GM18858 (cell line): ENCODE measurements at regions not wholly inside any gene's neighbourhood (a gene's known extent, or its start where the extent isn't known, plus 50 kb on each side); places are given as distances from the start of the nearest gene placed in this dataset.
"Not testable (repeated sequence)": the region's sequence is repeated elsewhere in the genome, so short reads cannot be mapped to it uniquely, and the experiment has no call there.

Experiments used
- ATAC-seq: cut with Tn5 transposase; IDR thresholded peaks from one replicate; pipeline ENCODE4 v1.9.1; 2021; ENCODE audit not compliant: unreplicated experiment

DNA sequence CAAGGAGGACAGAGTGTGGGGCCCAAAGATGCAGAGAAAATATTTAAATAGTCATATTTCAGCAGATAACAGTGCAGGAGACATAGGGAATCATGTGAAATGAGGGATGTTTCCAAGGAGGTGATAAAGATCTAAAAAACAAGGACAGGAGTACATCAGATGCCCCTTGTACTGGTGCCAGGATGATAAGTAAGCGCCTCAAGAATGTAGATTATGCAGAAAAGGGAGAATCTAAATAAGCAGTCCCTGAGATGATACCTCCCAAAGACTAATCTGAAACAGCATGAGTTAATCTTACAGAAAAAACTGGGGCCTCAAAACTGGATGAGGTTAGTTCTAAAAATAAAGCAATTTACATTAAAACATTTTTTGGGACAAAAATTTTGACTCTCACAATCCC lies 136.1 kb upstream of the WDFY3 start:
- ATAC-seq = no peak

DNA sequence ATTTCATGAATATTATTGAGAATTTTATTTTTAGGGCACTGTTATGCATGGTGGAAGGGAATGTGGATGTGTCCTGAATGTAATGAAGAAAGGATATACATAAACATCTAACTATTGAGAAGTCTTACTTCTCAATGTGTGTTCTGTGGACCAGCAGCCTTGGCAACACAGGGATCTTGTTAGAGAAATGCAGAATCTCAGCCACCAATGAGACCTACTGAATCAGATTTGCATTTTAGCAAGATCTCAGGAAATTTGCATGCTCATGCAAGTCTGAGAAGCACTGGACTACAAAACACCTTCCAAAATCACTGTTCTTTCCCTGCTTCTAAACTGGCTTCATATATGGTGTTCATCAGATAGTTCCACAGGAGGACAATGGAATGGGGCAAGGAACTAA lies 139.7 kb upstream of the WDFY3 start:
- ATAC-seq = no peak

DNA sequence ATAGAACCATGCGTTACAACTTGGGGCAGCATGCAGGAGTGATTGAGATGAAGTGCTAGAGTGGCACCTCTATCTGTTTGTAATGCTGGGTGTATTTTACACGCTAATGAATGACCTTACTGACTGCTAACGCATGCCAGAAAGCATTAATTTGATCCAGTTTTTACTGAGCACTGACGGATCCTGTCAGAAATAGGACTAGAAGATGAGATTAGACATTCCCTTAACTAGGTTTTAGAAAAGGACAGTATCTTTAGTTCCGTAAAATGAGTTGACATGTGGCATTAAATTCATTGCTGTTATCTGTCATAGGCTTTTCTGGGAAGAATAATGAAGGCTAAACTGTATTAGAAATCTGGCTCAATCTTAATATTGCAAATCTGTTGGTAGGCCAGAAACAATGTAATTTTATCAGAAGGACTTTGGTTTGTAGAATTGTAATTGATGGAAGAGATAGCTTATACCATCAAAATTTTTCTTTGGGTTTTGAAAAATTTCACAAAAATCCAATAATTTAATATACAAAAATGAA lies 140.4 kb upstream of the WDFY3 start:
- no peak for ATAC-seq

DNA sequence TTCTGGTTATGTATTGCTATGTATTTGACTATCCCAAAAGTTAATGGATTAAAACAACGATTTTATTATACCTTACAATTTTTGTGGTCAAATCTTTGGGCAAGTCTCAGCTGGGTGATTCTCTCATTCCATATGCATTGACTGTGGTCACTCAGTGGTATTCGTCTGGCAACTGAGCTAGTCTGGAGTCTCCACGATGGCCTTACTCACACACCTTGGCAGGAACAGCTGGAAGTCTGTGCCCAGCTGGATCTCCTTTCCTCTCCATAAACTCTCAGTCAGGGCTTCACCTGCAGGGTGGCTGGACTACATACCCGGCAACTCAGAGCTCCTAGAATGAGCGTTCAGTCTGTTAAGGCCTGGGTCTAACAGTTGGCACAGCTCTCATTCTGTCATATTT lies 141.1 kb upstream of the WDFY3 start:
- ATAC-seq = no peak

DNA sequence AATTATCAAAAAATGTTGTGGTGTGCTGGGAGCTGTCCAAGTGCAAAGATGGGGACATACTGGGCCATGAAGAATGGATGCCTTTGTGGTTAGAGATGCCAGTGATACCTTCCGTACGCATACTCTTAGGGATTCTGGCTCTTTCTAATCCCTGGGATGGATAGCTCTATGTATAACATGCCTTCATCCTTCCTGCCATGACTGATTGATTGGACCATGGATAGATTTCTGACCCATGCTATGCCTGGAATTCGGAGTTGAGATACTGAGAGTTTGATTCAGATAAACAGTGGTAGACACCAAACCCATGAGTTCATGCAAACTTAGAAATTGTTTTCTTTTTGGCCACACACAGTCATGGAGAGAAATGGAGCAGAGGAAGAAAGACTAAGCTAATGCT lies 147.2 kb upstream of the WDFY3 start:
- no peak for ATAC-seq

DNA sequence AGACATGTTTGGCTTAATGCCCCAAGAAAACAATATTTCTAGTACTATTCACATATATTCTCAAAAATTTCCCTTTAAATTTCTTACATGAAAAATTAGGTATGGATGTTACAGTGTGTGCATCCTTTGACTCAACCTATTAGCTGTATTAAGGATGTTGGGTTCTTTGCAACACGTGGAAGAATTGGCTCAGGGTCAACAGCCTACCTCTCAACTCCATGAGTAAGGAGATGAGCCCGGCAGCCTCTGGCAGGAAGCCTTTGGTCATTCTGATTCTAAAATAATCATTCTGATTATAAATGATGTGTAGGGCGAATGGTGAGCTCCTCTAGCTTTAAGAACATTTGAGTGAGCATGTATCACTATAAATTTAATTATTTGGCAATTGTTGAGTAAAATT lies 148.0 kb upstream of the WDFY3 start:
- ATAC-seq = no peak

DNA sequence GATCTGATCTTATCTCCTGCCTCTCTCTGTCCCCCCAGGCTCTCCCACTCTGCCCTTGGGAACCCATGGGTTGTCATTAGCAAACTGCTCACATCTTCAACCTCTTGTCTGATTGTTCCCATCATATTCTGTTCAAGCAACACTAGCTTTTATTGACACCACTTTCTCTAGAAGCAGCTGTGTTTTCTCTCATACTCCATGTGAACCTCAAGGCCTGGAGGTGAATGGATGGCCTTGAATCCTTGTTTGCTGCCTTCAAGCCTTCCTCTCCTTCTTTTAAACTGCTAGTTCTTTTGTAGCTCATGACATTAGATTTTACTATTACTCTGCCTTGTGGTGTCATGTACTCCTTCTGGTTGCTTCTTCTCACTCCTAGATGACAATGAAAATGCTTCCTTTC lies 149.5 kb upstream of the WDFY3 start:
- ATAC-seq = no peak

DNA sequence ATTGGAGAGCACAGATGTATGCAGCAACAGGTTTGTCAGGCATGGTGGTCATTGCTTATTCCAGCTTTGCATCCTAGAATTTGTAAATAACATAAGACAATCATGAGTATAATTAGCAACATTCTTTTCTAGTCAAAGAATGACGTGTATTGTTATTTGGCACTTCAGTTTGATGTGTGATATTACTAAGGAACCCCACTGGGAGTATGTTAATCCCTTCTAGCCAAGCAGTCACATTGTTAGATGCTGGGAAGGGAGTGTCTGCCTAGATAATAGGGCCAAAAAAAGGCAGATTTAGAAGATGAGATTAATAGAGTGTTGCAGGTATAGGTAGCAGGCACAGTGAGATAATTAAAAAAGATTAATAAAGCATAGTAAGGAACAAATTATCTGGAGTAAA lies 159.2 kb upstream of the WDFY3 start:
- ATAC-seq = no peak

DNA sequence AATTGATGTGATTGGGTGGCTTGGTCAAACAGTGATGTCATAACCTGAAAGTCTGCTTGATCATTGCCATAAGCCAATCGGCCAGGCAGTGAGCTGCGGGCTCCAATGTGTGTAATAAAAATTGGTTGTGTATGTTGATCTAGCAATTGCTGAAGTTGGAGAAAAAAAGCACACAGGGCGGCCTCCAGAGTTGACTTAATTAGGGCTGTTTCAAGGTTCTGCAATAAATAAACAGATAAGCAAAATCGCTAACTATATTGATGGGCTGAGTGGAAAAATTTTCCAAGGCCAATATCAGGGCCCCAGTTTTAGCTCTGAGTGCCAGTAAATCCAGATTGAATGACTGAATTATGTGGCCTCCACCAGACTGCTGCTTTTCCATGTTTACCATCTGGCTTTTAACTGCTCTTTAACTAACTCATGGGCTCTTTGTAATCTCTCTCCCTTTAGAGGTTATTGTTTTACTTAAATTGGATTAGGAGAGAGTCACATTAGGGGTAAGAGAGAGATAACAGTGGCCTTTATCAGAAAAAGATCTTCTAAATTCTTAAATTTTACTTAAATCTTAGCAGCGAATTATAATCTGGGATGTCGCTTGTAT lies 160.6 kb upstream of the WDFY3 start:
- ATAC-seq = no peak

DNA sequence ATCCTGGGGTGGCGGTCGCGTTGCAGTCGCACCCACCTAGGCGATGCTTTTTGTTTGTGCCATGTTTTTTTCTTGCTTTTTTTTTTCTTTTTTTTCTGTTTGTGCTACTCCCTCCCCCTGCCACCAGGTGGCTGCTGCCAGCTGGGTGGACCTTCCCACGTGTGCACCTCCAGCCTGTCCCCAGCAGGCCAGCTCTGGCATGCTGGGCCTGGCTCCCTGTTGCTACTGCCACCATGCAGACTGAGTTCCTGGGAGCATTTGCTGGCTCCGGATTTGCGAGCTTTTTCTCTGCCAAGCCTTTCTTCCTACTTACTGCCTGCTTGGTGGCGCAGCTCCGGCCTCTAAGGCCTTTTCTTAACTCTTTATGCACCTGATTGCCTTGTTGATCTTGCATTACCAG lies 161.2 kb upstream of the WDFY3 start:
- ATAC-seq = peak; percentile 93

DNA sequence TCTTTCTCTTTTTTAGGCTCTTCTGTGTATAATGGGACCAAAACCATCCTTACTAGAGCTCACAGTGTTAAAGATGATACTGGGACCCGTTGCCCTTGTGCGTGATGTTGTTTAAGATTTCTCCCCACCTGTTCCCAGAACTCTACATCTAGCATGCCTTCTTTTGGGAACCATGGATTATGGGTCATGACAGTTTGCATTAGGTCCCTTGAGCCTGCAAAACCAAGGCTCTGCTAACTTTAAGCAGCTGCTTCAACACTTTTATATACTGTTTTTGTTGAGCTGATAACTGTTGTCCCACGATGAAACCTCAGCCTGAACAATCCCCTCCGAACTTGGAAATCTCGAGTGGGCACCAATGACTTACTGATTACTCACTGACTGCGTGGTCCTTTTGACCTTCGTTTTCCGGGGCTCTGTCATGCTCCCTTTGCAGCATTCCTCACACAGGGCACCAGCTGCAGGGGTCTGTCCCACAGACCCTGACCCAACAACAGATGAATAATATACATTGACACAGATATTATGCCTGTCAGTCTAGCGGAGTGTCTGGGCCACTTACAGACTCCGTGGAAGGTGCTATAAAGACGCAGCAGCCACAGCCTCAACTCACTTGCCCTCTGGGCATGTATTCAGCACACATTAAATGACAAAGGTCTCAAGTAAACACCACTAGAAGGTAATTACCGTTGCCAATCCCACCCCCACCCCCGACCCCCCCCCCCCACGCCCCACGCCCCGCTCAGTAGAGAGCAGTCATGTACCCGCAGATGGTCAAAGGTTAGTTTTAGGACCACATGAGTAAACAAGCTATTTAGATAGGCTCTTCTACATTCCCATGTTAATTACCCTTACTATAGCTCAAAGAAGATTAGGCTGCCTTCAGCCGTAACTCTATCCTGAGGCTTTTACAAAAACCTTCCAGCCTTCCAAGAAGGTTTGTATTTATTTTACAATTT lies 162.0 kb upstream of the WDFY3 start:
- no peak for ATAC-seq

DNA sequence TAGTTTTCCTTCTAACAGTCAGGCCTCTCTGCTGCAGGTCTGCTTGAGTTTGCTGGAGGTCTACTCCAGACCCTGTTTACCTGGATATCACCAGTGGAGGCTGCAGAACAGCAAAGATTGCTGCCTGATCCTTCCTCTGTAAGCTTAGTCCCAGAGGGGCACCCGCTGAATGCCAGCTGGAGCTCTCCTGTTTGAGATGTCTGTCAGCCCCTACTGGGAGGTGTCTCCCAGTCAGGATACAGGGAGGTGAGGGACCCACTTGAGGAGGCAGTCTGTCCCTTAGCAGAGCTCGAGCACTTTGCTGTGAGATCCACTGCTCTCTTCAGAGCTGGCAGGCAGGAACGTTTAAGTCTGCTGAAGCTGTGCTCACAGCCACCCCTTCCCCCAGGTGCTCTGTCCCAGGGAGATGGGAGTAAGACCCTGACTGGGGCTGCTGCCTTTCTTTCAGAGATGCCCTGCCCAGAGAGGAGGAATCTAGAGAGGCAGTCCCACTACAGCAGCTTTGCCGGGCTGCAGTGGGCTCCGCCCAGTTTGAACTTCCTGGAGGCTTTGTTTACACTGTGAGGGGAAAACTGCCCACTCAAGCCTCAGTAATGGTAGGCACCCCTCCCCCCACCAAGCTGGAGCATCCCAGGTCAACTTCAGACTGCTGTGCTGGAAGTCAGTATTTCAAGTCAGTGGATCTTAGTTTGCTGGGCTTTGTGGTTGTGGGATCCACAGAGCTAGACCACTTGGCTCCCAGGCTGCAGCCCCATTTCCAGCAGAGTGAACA lies 163.1 kb upstream of the WDFY3 start:
- not testable (repeated sequence) for ATAC-seq

DNA sequence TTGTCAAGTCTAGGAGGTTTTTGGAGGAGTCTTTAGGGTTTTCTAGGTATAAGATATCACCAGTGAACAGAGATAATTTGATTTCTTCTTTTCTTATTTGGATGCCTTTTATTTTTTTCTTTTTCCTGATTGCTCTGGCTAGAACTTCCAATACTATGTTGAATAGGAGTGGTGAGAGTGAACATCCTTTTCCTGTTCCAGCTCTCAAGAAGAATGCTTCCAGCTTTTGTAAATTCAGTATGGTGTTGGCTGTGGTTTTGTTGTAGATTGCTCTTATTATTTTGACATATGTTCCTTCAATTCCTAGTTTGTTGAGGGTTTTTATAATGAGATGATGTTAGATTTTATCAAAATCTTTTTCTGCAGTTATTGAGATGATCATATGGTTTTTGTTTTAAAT lies 165.6 kb upstream of the WDFY3 start:
- no peak for ATAC-seq

DNA sequence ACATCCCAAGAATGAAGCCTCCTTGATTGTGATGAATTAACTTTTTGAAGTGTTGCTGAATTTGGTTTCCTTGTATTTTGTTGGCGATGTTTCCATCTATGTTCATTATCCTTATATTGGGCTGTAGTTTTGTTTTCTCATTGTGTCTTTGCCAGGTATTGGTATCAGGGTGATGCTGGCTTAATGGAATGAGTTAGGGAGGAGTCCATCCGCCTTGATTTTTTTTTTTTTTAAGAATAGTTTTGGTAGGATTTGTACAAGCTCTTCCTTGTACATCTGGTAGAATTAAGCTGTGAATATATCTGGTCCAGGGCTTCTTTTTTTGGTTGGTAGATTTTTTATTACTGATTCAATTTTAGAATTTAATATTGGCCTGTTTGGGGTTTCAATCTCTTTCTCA lies 166.1 kb upstream of the WDFY3 start:
- no peak for ATAC-seq

DNA sequence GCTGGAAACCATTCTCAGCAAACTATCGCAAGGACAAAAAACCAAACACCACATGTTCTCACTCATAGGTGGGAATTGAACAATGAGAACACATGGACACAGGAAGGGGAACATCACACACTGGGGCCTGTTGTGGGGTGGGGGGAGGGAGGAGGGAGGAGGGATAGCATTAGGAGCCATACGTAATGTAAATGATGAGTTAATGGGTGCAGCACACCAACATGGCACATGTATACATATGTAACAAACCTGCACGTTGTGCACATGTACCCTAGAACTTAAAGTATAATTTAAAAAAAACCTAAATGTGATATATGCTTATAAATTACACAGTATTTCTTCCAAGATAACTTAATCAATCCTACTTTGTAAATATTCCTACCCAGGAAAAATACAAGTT lies 173.3 kb upstream of the WDFY3 start:
- ATAC-seq = not testable (repeated sequence)

DNA sequence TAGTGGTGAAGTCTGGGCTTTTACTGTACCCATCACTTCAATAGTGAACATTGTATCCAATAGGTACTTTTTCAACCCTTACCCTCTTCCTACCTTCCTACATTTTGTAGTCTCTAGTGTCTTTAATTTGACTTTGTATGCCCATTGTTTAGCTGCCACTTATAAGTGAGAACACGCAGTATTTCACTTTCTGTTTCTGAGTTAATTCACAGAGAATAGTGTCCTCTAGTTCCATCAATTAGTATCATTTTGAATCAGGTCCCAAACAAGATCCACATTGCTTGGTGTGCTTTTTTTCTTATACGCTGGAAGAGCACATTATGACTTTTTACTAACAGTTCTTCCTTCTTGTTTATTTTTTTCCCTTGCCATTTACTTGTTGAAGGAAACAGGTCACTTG lies 176.0 kb upstream of the WDFY3 start:
- ATAC-seq = peak; percentile 66

DNA sequence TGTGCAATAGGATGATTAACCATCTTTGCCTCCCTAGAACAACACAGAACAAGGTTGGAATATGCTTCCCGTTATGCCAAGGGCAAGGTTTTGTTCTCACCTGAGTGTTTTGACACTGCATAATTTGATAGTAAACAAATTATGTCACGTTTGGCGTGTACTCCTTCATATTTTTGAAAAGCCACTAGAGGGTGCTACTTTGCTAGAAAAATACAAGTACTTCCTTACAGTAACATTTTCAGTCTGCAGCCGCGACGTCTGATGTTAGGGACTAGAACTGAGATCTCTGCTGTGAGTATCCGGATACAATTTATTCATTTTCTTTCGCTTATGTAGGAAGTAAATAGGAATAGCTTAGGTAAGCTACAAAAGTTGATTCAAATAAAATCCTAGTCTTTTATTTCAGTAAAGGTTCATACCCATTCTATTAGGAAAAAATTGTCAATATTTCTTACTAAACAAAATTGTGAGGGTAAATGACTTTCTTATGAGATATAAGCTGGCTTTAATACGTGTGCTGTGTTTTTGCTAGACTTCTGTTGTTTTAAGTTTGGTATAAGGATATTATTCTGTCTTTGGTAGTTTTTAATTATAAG lies 181.1 kb upstream of the WDFY3 start:
- ATAC-seq = peak; percentile 85

DNA sequence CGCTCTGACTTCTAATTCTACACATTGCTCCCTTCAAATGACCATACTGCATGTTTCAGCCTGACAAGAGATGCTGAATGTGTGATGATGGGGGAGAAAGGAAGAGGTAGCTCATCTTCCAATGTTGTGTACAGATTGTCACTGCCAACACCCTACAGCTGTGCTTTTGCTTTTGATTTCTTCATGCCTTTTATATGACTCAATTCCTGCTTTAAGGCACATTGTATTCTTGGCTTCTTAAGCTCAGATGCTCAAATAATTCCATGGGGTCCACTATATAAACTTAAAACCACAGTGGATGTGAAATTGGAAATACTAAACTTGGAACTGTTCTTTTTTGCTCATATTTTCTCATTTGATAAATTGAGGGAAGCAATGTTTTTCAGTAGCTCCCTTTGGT lies 183.2 kb upstream of the WDFY3 start:
- ATAC-seq = no peak

DNA sequence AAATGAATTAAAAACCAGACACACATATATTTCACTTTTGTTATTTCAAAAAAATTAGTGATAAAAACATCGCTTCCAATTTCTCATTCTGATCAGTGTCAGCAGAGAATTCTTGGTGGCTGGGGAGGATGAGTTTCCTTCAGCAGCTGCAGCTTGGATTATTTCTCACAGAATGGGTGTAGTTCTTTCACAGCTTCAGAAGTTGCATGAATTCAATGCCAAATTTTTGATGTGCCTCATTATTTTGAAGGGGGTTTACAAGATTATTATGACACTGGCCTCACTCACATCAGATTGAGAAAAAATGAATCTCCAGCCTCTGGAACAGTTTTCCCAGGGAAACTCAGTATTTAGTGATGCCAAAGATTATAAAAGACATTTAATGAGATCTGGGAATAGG lies 184.9 kb upstream of the WDFY3 start:
- ATAC-seq = no peak

DNA sequence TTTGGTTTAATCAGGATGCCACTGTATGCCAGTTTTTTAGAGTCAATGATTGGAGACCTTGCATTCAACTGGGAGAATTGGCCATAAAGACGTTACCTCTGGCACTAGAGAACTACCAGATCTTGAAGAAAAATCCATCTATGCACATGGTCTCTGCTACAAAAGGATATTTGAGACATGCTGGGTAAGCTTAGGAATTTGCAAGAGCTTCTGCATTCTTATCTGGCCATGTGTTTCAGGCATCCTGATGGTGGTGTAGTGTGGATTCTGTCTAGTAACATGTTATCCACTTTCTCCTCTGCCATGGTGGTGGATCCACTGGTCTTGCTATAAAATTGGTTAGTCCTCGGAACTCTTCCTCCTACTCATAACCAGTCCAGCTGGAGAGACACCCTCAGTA lies 185.3 kb upstream of the WDFY3 start:
- no peak for ATAC-seq

DNA sequence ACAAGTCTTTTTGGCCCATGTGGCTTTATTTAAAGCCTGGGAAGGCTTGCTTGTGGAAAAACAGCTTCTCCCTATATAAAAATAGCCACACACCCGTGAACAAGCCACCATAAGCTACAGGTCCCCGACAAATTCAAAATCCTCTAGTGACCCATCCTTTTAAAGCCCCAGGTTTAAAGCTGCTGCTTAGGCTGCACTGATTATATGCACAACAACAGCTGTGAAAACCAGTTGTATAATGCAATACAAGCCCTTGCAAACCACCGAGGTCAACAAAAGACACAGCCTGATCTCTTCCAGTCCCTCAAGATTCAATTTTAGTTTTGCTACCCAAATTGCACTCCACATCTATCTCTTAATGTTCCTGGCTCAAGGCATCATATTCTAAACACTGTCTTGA lies 186.0 kb upstream of the WDFY3 start:
- ATAC-seq = no peak
